ENCODE measurements at regions not wholly inside any gene's neighbourhood (a gene's known extent, or its start where the extent isn't known, plus 50 kb on each side); places are given as distances from the start of the nearest gene placed in this dataset.

- Histone ChIP-seq H3K79me2 (ENCODE audit: insufficient read depth, low read length) (no peaks in the 10 kb centered on the region), H3K9ac (ENCODE audit: low read depth, low read length, poor library complexity, severe bottlenecking) (no peak overlapping the region), H3K27me3 (ENCODE audit: insufficient read depth, low read length, poor library complexity, severe bottlenecking) (no peaks in the 10 kb centered on the region), H3K36me3 (ENCODE audit: insufficient read depth, low read length) (no peaks in the 10 kb centered on the region), H3F3A (ENCODE audit: low read depth) (no peaks in the 10 kb centered on the region), H3K4me3 (ENCODE audit: low read length, poor library complexity, severe bottlenecking) (no peak overlapping the region), H3K9me3 (ENCODE audit: insufficient read depth, low read depth, low read length) (no peaks in the 10 kb centered on the region), H2AFZ (ENCODE audit: low read length) (no peak overlapping the region), H4K20me1 (ENCODE audit: insufficient read depth, low read length, poor library complexity, severe bottlenecking) (no peaks in the 10 kb centered on the region), H3K9me2 (replicated peaks; ENCODE audit: low read depth, low read length) (no peaks in the 10 kb centered on the region), H3K4me2 (ENCODE audit: low read depth, low read length, poor library complexity, severe bottlenecking) (no peak overlapping the region), H3K4me1 (ENCODE audit: insufficient read depth, low read length, poor library complexity, severe bottlenecking) (no peaks in the 10 kb centered on the region)
- TF ChIP-seq CTCF (conservative IDR thresholded peaks at IDR 0.05; ENCODE audit: low read length) (no peak), EZH2phosphoT487 (IDR thresholded peaks at IDR 0.05; ENCODE audit: borderline replicate concordance) (no peak)
Measured at GRCh38 chr12:93272997-93273396, 104.7 kb upstream of the NUDT4 start.

- Histone ChIP-seq H3K9me2 (replicated peaks; ENCODE audit: low read depth, low read length) (no peaks in the 10 kb centered on the region), H3F3A (ENCODE audit: low read depth) (no peaks in the 10 kb centered on the region), H3K36me3 (ENCODE audit: insufficient read depth, low read length) (no peaks in the 10 kb centered on the region), H4K20me1 (ENCODE audit: insufficient read depth, low read length, poor library complexity, severe bottlenecking) (no peaks in the 10 kb centered on the region), H3K9me3 (ENCODE audit: insufficient read depth, low read depth, low read length) (no peaks in the 10 kb centered on the region), H3K4me3 (ENCODE audit: low read length, poor library complexity, severe bottlenecking) (no peak overlapping the region), H3K9ac (ENCODE audit: low read depth, low read length, poor library complexity, severe bottlenecking) (no peak overlapping the region), H3K79me2 (ENCODE audit: insufficient read depth, low read length) (no peaks in the 10 kb centered on the region), H3K27me3 (ENCODE audit: insufficient read depth, low read length, poor library complexity, severe bottlenecking) (no peaks in the 10 kb centered on the region), H2AFZ (ENCODE audit: low read length) (no peak overlapping the region), H3K4me2 (ENCODE audit: low read depth, low read length, poor library complexity, severe bottlenecking) (no peak overlapping the region), H3K4me1 (ENCODE audit: insufficient read depth, low read length, poor library complexity, severe bottlenecking) (no peaks in the 10 kb centered on the region)
- no peak for TF ChIP-seq CTCF (conservative IDR thresholded peaks at IDR 0.05; ENCODE audit: low read length)
- no peak for TF ChIP-seq EZH2phosphoT487 (IDR thresholded peaks at IDR 0.05; ENCODE audit: borderline replicate concordance)
Measured at GRCh38 chr12:93273834-93274564, 103.7 kb upstream of the NUDT4 start.

GRCh38 chr12:93274937-93275336 lies 102.8 kb upstream of the NUDT4 start:
- Histone ChIP-seq H3K4me1 (ENCODE audit: insufficient read depth, low read length, poor library complexity, severe bottlenecking) (no peaks in the 10 kb centered on the region), H2AFZ (ENCODE audit: low read length) (no peak overlapping the region), H3F3A (ENCODE audit: low read depth) (no peaks in the 10 kb centered on the region), H3K79me2 (ENCODE audit: insufficient read depth, low read length) (no peaks in the 10 kb centered on the region), H3K4me3 (ENCODE audit: low read length, poor library complexity, severe bottlenecking) (no peak overlapping the region), H3K9me2 (replicated peaks; ENCODE audit: low read depth, low read length) (no peaks in the 10 kb centered on the region), H3K36me3 (ENCODE audit: insufficient read depth, low read length) (no peaks in the 10 kb centered on the region), H3K9me3 (ENCODE audit: insufficient read depth, low read depth, low read length) (no peaks in the 10 kb centered on the region), H3K27me3 (ENCODE audit: insufficient read depth, low read length, poor library complexity, severe bottlenecking) (no peaks in the 10 kb centered on the region), H3K9ac (ENCODE audit: low read depth, low read length, poor library complexity, severe bottlenecking) (no peak overlapping the region), H4K20me1 (ENCODE audit: insufficient read depth, low read length, poor library complexity, severe bottlenecking) (no peaks in the 10 kb centered on the region), H3K4me2 (ENCODE audit: low read depth, low read length, poor library complexity, severe bottlenecking) (no peak overlapping the region)
- no peak for TF ChIP-seq EZH2phosphoT487 (IDR thresholded peaks at IDR 0.05; ENCODE audit: borderline replicate concordance)
- no peak for TF ChIP-seq CTCF (conservative IDR thresholded peaks at IDR 0.05; ENCODE audit: low read length)
